Keratinocyte (primary cell): ENCODE measurements at regions not wholly inside any gene's neighbourhood (a gene's known extent, or its start where the extent isn't known, plus 50 kb on each side); places are given as distances from the start of the nearest gene placed in this dataset.

ENCODE experiments used
- DNase-seq: peaks from one replicate; pipeline ENCODE4 v3.0.0-alpha.2; 2011; ENCODE audit warnings: low read depth, missing footprints, low spot score
- FAIRE-seq: peaks from 2 replicates; lab custom pipeline; 2011; peaks lifted over from hg19 to GRCh38; lab: Jason Lieb, UNC
- H2AFZ ChIP-seq: 2 replicates; pipeline ENCODE4 v1.6.0; 2012; ENCODE audit warnings: low read length, control low read depth, inconsistent platforms; ENCODE audit not compliant: control insufficient read depth
- H3K27ac ChIP-seq: 2 replicates; pipeline ENCODE4 v1.5.1; 2011; ENCODE audit warnings: low read length; ENCODE audit not compliant: control insufficient read depth, insufficient read depth
- H3K27me3 ChIP-seq: 3 replicates; pipeline ENCODE4 v1.6.0; 2011; ENCODE audit warnings: low read length; ENCODE audit not compliant: control insufficient read depth, insufficient read depth; ENCODE audit errors: extremely low read depth
- H3K36me3 ChIP-seq, 2 experiments: 2 replicates in 1 of 2; 3 replicates in 1 of 2; pipeline ENCODE4 v1.5.1; 2011; ENCODE audit warnings: low read length in 2 of 2, mild to moderate bottlenecking in 1 of 2; ENCODE audit not compliant: control insufficient read depth in 2 of 2, insufficient read depth in 2 of 2; ENCODE audit errors: extremely low read depth in 1 of 2
- H3K4me1 ChIP-seq: 3 replicates; pipeline ENCODE4 v1.5.1; 2011; ENCODE audit warnings: low read length; ENCODE audit not compliant: control insufficient read depth, insufficient read depth; ENCODE audit errors: extremely low read depth
- H3K4me2 ChIP-seq: 3 replicates; pipeline ENCODE4 v1.6.0; 2011; ENCODE audit warnings: low read depth, low read length; ENCODE audit not compliant: control insufficient read depth, insufficient read depth; ENCODE audit errors: extremely low read depth
- H3K4me3 ChIP-seq, 3 experiments: fragments of 200-600 bp in 1 of 3; sonication (generic) in 1 of 3; 2 replicates in 2 of 3; 3 replicates in 1 of 3; pipeline ENCODE4 v1.5.1; 2011 to 2016; ENCODE audit warnings: low read length in 3 of 3, mild to moderate bottlenecking in 3 of 3, control low read depth in 2 of 3, inconsistent platforms in 1 of 3, low read depth in 1 of 3, mixed read lengths in 1 of 3, mixed run types in 1 of 3, moderate library complexity in 1 of 3; ENCODE audit not compliant: control insufficient read depth in 2 of 3, insufficient read depth in 2 of 3; ENCODE audit errors: extremely low read depth in 1 of 3
- H3K79me2 ChIP-seq: 2 replicates; pipeline ENCODE4 v1.6.0; 2012; ENCODE audit warnings: low read length; ENCODE audit not compliant: control insufficient read depth, insufficient read depth
- H3K9ac ChIP-seq: 3 replicates; pipeline ENCODE4 v1.6.0; 2011; ENCODE audit warnings: low read length; ENCODE audit not compliant: control insufficient read depth, insufficient read depth; ENCODE audit errors: extremely low read depth
- H3K9me1 ChIP-seq: 3 replicates; pipeline ENCODE4 v1.6.0; 2011; ENCODE audit warnings: low read length; ENCODE audit not compliant: control insufficient read depth, insufficient read depth; ENCODE audit errors: extremely low read depth
- H3K9me3 ChIP-seq: 2 replicates; pipeline ENCODE4 v1.5.1; 2012; ENCODE audit warnings: low read depth, low read length; ENCODE audit not compliant: control insufficient read depth
- H4K20me1 ChIP-seq: 3 replicates; pipeline ENCODE4 v1.6.0; 2011; ENCODE audit warnings: low read length; ENCODE audit not compliant: control insufficient read depth, insufficient read depth; ENCODE audit errors: extremely low read depth
- CTCF ChIP-seq, 3 experiments: IDR thresholded peaks in 1 of 3; conservative IDR thresholded peaks in 1 of 3; optimal IDR thresholded peaks in 1 of 3; 2 replicates in 2 of 3; 3 replicates in 1 of 3; pipeline versions ENCODE3 to v1.5.1; 2011; ENCODE audit warnings: low read length in 3 of 3, mild to moderate bottlenecking in 3 of 3, moderate library complexity in 2 of 3, control low read depth in 1 of 3, inconsistent platforms in 1 of 3; ENCODE audit not compliant: insufficient read depth in 2 of 3; ENCODE audit errors: extremely low read depth in 1 of 3
- EZH2 ChIP-seq: IDR thresholded peaks from one replicate; pipeline ENCODE4 v1.6.1; 2012; ENCODE audit warnings: inconsistent platforms, mild to moderate bottlenecking, low read length, moderate library complexity
- dilution Hi-C: fragments of 300-500 bp; cut with MboI; formaldehyde crosslinking; loops from one replicate; pipeline ENCODE4 v1.7.0; 2020; ENCODE audit warnings: low sequenced_read_pairs; ENCODE audit not compliant: extremely low pct_ligation_motif_present

GRCh38 chr12:89882050-89882449, 173.4 kb upstream of the ATP2B1 start:
- FAIRE-seq (no peak), DNase-seq (no peak)
- Histone ChIP-seq H3K27ac (no peak overlapping the region), H4K20me1 (no peaks in the 10 kb centered on the region), H3K4me2 (no peak overlapping the region), H3K36me3 (no peaks in the 10 kb centered on the region), H3K79me2 (no peaks in the 10 kb centered on the region), H3K4me3 (no peak overlapping the region), H3K9ac (no peak overlapping the region), H3K9me3 (no peaks in the 10 kb centered on the region), H3K4me1 (no peaks in the 10 kb centered on the region), H3K9me1 (no peaks in the 10 kb centered on the region), H2AFZ (no peak overlapping the region), H3K27me3 (no peaks in the 10 kb centered on the region)
- dilution Hi-C loops, result no loop called here
- TF ChIP-seq EZH2 (no peak), CTCF (optimal IDR thresholded peaks at IDR 0.05 in 1 of 3, IDR thresholded peaks at IDR 0.05 in 1 of 3, conservative IDR thresholded peaks at IDR 0.05 in 1 of 3; ENCODE audit: extremely low read depth in 1 of 3, insufficient read depth in 2 of 3, low read length in 3 of 3) (no peak)

- H3K4me3 ChIP-seq, result no peak overlapping the region
- no peak for DNase-seq
- no peaks in the 10 kb centered on the region for H3K27me3 ChIP-seq
- dilution Hi-C loops, result no loop called here
- H3K27ac ChIP-seq, result no peak overlapping the region
- no peaks in the 10 kb centered on the region for H3K9me1 ChIP-seq
- FAIRE-seq, result no peak
- TF ChIP-seq EZH2, result no peak
- no peak for TF ChIP-seq CTCF (optimal IDR thresholded peaks at IDR 0.05 in 1 of 3, IDR thresholded peaks at IDR 0.05 in 1 of 3, conservative IDR thresholded peaks at IDR 0.05 in 1 of 3; ENCODE audit: extremely low read depth in 1 of 3, insufficient read depth in 2 of 3, low read length in 3 of 3)
- no peak overlapping the region for H3K4me2 ChIP-seq
- H2AFZ ChIP-seq, result no peak overlapping the region
- no peak overlapping the region for H3K9ac ChIP-seq
- H3K36me3 ChIP-seq, result no peaks in the 10 kb centered on the region
- H3K79me2 ChIP-seq, result no peaks in the 10 kb centered on the region
- H3K4me1 ChIP-seq, result no peaks in the 10 kb centered on the region
- H3K9me3 ChIP-seq, result no peaks in the 10 kb centered on the region
- no peaks in the 10 kb centered on the region for H4K20me1 ChIP-seq
These were observed 172.2 kb upstream of the ATP2B1 start for GRCh38 chr12:89880690-89881350.
